ENCODE measurements at regions not wholly inside any gene's neighbourhood (a gene's known extent, or its start where the extent isn't known, plus 50 kb on each side); places are given as distances from the start of the nearest gene placed in this dataset.

DNA sequence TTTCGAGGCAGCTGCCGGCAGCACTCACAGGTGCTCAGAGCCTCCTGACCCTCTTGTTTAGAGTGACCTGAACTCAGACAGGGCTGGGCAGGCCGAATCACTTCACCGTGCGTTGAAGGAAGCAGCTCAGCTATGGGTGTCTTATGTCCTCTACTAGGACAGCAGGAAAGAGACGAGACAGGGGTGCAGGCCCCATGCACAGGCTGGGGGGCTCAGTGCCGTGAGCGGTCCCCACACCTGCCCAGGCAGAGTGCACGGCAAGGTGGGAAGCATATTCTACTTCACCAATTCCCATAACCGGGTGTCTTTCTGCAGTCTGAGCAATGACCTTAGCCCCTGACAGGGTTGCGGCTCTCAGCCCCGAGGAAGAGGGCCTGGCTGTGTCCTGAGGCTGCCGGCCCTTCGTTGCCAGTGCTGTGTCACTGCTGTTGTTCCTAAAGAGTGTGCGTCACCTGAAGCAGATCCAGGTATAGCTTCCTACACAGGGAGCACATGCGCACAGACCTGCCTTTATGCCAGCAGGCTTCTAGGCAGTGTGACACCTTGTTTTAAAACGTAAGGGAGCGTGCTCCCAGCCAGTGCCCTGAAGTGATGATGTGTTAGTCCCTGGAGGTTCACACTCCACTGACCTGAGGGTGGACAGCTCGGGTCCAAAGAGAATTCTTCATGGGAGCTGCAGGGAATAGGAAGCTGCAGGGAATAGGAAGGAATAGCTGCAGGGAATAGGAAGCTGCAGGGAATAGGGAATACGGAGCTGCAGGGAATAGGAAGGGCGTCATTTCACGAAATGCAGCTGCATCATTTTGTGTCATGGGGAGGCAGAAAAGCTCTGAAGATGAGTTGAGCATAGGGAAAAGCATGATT, 207.9 kb upstream of the SALL3 start:
- TF ChIP-seq TCF4 (CRISPR knock-in tag; IDR thresholded peaks at IDR 0.05; ENCODE audit: borderline replicate concordance) = no peak
- TF ChIP-seq SNAI2 (CRISPR knock-in tag; IDR thresholded peaks at IDR 0.05) = no peak
- TF ChIP-seq ZNF565 (CRISPR knock-in tag; conservative IDR thresholded peaks at IDR 0.05; ENCODE audit: low read depth) = no peak
- TF ChIP-seq ARNTL (CRISPR knock-in tag; IDR thresholded peaks at IDR 0.05; ENCODE audit: borderline replicate concordance, low read depth) = no peak
- no peak for TF ChIP-seq ZFP3 (CRISPR knock-in tag; IDR thresholded peaks at IDR 0.05)
- TF ChIP-seq ZFP30 (CRISPR knock-in tag; IDR thresholded peaks at IDR 0.05) = no peak
